Sigmoid colon (tissue), 4 donors: ENCODE measurements at regions not wholly inside any gene's neighbourhood (a gene's known extent, or its start where the extent isn't known, plus 50 kb on each side); places are given as distances from the start of the nearest gene placed in this dataset.

Source experiments
- POLR2A ChIP-seq, 2 donors: fragments of 450-650 bp; IDR thresholded peaks; one replicate each; pipeline ENCODE4 v1.6.1; 2016; ENCODE audit warnings: antibody characterized with exemption in 2 of 2, mild to moderate bottlenecking in 2 of 2, moderate library complexity in 2 of 2
- POLR2AphosphoS5 ChIP-seq, 4 donors: sonication (generic); formaldehyde crosslinking; IDR thresholded peaks; one replicate each; pipeline ENCODE4 v1.6.1; 2017; ENCODE audit warnings: antibody characterized with exemption in 4 of 4

- TF ChIP-seq POLR2AphosphoS5 (IDR thresholded peaks at IDR 0.05): no peak
- no peak for TF ChIP-seq POLR2A (IDR thresholded peaks at IDR 0.05)
Observed at GRCh38 chr14:87615047-87615446, 377.9 kb downstream of the GALC start.
